ENCODE measurements at regions not wholly inside any gene's neighbourhood (a gene's known extent, or its start where the extent isn't known, plus 50 kb on each side); places are given as distances from the start of the nearest gene placed in this dataset.

GRCh38 chr15:38130205-38130567, 122.5 kb upstream of the SPRED1 start:
- TF ChIP-seq POLR2A (IDR thresholded peaks at IDR 0.05) (no peak), EP300 (IDR thresholded peaks at IDR 0.05; ENCODE audit: low read depth) (no peak)

Measured in transverse colon (tissue), 1 donor.